T47D (cell line): ENCODE measurements at regions not wholly inside any gene's neighbourhood (a gene's known extent, or its start where the extent isn't known, plus 50 kb on each side); places are given as distances from the start of the nearest gene placed in this dataset.
"Not testable (repeated sequence)": the region's sequence is repeated elsewhere in the genome, so short reads cannot be mapped to it uniquely, and the experiment has no call there.

Source experiments
- DNase-seq, 2 experiments: peaks; one replicate each; pipeline versions ENCODE4 v3.0.0 to v3.0.0-alpha.2; 2011 to 2012; ENCODE audit warnings: low read depth in 1 of 2, low spot score in 1 of 2
- JUND ChIP-seq: IDR thresholded peaks from 2 replicates; pipeline ENCODE4 v1.6.1; 2012; ENCODE audit warnings: low read depth
- in situ Hi-C: cut with HindIII; loops from 2 replicates; pipeline ENCODE4 v1.10.0; 2016; ENCODE audit warnings: low sequenced_read_pairs, low pct_unique_long_range_greater_than_20kb

DNA sequence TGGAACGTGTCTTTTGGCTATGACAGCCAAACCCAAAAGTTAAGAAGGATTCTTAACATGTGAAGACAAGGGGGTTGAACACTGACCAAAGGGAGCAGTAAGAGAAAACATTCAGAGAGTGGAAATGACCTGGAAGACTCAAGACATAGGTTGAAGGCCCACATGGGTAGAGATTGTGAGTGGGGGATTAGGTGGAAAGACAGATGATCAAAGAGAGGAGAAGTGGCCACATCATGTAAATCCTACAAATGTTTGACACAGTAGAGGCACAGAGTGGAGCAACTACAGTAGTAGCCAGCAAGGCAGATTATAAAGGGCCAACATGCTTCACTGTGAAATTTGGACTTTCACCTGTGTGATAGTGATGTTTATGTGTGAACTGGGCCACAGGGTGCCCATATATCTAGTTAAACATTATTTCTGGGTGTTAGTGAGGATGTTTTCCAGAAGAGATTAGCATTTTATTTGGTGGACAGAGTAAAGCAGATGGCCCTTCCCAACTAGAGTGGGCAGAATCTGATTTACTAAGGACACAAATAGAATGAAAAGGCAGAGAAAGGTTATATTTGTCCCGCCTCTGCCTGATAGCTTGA lies 559.3 kb downstream of the RAB28 start:
- DNase-seq: no peak
- in situ Hi-C loops: no loop called here
- TF ChIP-seq JUND: no peak

- no peak for DNase-seq
- TF ChIP-seq JUND: no peak
- in situ Hi-C loops: no loop called here
These were observed 559.9 kb downstream of the RAB28 start for GRCh38 chr4:12924253-12924652.

DNA sequence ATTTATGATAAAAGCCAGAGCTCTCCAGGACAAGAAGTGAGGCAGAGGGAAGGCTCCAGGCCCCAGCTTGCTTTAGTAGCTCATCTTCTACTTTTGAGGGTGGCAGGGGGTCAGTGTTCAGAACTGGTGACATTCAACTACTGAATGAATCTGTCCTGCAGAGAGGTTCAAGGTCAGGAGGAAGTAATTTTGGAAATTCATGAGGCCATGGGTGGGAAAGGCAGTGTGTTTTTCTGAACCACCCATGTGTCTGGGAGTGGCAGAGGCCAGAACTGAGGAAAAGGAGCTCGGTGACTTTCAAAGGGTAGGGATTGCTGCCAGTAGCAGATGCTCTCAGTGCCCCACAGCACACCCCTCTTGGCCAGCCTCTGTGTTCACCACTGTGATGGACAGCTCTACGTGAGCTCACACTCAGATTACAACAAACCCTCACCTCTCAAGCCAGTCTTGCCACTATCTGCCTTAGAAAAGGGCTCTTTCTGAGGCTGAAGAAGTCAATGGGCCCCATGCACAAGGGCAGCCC lies 571.2 kb downstream of the RAB28 start:
- no peak for TF ChIP-seq JUND
- in situ Hi-C loops: no loop called here
- DNase-seq: no peak

- no peak for DNase-seq
- TF ChIP-seq JUND: no peak
- in situ Hi-C loops: no loop called here
These were observed 572.3 kb downstream of the RAB28 start for GRCh38 chr4:12911750-12912358.

GRCh38 chr4:12903640-12904039 lies 580.5 kb downstream of the RAB28 start:
- in situ Hi-C loops, DNase-seq: not testable (repeated sequence)

DNA sequence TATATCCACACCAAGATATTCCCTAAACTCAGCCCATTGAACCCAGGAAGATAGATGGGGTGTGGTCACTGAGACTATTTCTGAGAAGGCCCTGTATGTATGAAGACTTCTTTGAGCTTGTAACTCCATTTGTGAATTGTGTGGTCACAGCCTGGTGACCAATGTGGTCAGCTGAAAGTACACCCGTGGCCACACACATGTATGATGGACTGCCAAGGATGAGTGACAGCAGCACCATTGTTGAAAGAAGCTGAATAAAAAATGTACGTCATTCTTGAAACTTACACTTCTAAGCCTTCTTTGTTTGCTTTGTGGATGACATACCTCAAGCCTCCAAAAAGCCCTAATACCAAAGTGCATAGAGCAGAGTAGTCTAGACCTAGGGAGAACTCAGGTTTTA lies 581.4 kb downstream of the RAB28 start:
- in situ Hi-C loops: no loop called here
- no peak for TF ChIP-seq JUND
- DNase-seq: no peak

GRCh38 chr4:12897954-12898353 lies 586.2 kb downstream of the RAB28 start:
- in situ Hi-C loops: no loop called here

GRCh38 chr4:12894062-12894461 lies 590.1 kb downstream of the RAB28 start:
- in situ Hi-C loops: no loop called here
- no peak for TF ChIP-seq JUND
- no peak for DNase-seq

More at GRCh38 chr4:12897954-12898353, 586.2 kb downstream of the RAB28 start:
- no peak for DNase-seq
- TF ChIP-seq JUND: no peak

GRCh38 chr4:12889054-12889453 lies 595.1 kb downstream of the RAB28 start:
- in situ Hi-C loops: no loop called here

DNA sequence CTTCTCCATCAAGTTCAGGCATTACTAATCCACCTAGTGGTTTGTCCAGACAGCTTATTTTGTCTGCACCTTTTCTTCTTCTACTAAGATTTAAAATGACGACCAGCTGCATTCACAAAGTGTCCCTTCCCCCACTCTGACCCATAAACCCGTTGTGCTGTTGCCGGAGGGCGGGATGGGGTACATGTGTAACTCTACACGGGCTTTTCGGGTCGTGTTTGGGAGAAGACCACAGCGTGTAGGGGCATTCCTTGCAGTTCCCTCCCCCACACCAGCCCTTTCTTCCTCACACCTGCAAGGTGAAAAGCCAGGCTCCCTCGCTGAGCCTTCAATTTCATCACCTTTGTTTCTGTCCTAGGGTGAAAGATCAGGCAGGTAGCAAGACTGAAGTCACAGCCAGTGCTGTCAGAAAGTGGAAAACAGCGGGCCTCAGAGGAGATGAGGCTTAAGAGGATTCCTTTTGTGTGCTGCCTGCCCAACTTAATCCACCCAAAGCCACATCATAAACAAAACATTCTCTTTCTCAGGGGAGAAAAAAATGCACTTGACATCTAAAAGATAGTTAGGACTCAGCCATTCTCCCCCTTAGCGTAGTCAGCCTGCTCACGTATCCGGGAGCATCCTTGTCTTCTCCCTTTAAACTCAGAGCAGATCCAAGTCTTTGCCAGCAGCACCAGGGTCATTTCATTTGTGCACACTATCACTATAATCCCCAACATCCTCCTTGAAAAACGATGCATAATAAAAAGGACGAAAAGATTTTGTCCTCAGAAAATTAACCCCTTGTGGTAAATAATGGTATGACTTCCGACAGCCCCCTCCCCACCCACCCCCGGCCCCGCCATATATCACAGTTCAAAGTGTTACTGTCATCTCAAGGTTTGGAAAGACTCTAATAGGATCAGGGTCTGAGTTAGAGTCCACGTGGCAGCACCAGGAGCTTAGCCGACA lies 599.0 kb downstream of the RAB28 start:
- TF ChIP-seq JUND: no peak
- no peak for DNase-seq
- in situ Hi-C loops: no loop called here

More at GRCh38 chr4:12889054-12889453, 595.1 kb downstream of the RAB28 start:
- TF ChIP-seq JUND: no peak
- DNase-seq: no peak

GRCh38 chr4:12881945-12882584 lies 602.1 kb downstream of the RAB28 start:
- no peak for DNase-seq
- in situ Hi-C loops: no loop called here
- TF ChIP-seq JUND: no peak

- TF ChIP-seq JUND: no peak
- in situ Hi-C loops: no loop called here
- DNase-seq: no peak
These were observed 603.3 kb downstream of the RAB28 start for GRCh38 chr4:12880844-12881243.
